ENCODE measurements at regions not wholly inside any gene's neighbourhood (a gene's known extent, or its start where the extent isn't known, plus 50 kb on each side); places are given as distances from the start of the nearest gene placed in this dataset.

- FAIRE-seq, result no peak
- TF ChIP-seq TAF1 (IDR thresholded peaks at IDR 0.05; ENCODE audit: low read depth, low read length) (no peak), POU2F2 (IDR thresholded peaks at IDR 0.05; ENCODE audit: low read depth, low read length) (no peak), POLR2A (IDR thresholded peaks at IDR 0.05; ENCODE audit: low read depth, low read length) (no peak), SPI1 (IDR thresholded peaks at IDR 0.05; ENCODE audit: low read depth, low read length) (no peak), POLR2AphosphoS5 (IDR thresholded peaks at IDR 0.05; ENCODE audit: low read depth, low read length) (no peak), PAX5 (IDR thresholded peaks at IDR 0.05; ENCODE audit: insufficient read depth, low read length, severe bottlenecking) (no peak)
- DNase-seq (ENCODE audit: insufficient read length, low spot score), result no peak
Measured at GRCh38 chr11:95442531-95443050, 211.6 kb upstream of the SESN3 start.

DNA sequence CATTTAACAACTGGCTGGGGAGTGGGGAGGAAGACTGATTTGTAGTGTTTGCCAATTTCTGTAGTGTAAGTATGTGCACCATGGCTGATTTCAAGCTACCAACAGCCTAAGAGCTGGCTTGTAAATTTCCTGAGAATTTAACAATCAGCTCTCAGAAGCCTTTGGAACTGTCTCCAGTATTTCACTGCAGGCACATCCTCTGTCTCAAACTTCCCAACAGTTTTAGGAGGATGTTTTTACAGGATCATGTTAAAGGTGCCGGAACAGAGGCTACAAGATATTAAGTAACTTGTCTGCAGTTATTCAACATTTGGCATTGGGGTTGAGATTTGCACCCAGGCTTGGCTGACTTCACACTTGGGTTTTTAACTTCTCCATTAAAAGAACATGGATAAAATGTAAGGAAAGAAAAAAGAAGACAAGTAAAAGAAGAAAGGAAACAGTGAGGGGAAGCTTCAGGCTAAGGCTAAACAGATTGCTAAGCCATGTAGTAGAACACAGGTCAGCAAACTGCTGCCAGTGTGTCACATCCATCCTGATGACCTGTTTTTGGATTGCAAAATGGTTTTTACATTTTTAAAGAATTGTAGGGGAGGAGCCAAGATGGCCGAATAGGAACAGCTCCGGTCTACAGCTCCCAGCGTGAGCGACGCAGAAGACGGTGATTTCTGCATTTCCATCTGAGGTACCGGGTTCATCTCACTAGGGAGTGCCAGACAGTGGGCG lies 204.8 kb upstream of the SESN3 start:
- FAIRE-seq (no peak), DNase-seq (ENCODE audit: insufficient read length, low spot score) (no peak)
- TF ChIP-seq SPI1 (IDR thresholded peaks at IDR 0.05; ENCODE audit: low read depth, low read length), result no peak
- no peak for TF ChIP-seq POU2F2 (IDR thresholded peaks at IDR 0.05; ENCODE audit: low read depth, low read length)
- no peak for TF ChIP-seq POLR2A (IDR thresholded peaks at IDR 0.05; ENCODE audit: low read depth, low read length)
- TF ChIP-seq TAF1 (IDR thresholded peaks at IDR 0.05; ENCODE audit: low read depth, low read length), result no peak
- TF ChIP-seq POLR2AphosphoS5 (IDR thresholded peaks at IDR 0.05; ENCODE audit: low read depth, low read length), result no peak
- no peak for TF ChIP-seq PAX5 (IDR thresholded peaks at IDR 0.05; ENCODE audit: insufficient read depth, low read length, severe bottlenecking)

DNA sequence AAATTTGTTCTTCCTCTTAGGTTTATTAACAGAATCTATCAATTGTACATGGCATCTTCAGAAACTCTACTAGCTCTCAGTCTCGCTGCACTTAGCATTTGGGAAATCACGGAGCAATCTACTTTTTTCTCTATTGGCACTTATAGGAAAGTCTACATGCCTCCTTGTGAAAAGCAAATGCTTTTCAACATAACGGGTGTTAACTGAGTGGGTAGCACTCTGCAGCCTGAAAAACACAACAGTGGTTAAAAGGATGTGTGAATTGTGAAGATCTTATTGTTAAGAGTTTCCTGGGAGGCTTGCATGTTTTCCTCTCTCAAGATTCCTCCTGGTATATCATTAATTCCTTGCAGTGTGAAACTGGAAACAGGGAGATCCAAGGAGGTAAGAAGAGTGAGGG lies 204.2 kb upstream of the SESN3 start:
- no peak for FAIRE-seq

GRCh38 chr11:95434489-95435057 lies 203.6 kb upstream of the SESN3 start:
- TF ChIP-seq SPI1 (IDR thresholded peaks at IDR 0.05; ENCODE audit: low read depth, low read length), result no peak
- no peak for TF ChIP-seq PAX5 (IDR thresholded peaks at IDR 0.05; ENCODE audit: insufficient read depth, low read length, severe bottlenecking)
- TF ChIP-seq POU2F2 (IDR thresholded peaks at IDR 0.05; ENCODE audit: low read depth, low read length), result no peak
- TF ChIP-seq POLR2A (IDR thresholded peaks at IDR 0.05; ENCODE audit: low read depth, low read length), result no peak
- TF ChIP-seq POLR2AphosphoS5 (IDR thresholded peaks at IDR 0.05; ENCODE audit: low read depth, low read length), result no peak
- TF ChIP-seq TAF1 (IDR thresholded peaks at IDR 0.05; ENCODE audit: low read depth, low read length), result no peak
- no peak for FAIRE-seq
- no peak for DNase-seq (ENCODE audit: insufficient read length, low spot score)

More for the DNA sequence above, 204.2 kb upstream of the SESN3 start:
- DNase-seq (ENCODE audit: insufficient read length, low spot score), result no peak
- TF ChIP-seq TAF1 (IDR thresholded peaks at IDR 0.05; ENCODE audit: low read depth, low read length) (no peak), POU2F2 (IDR thresholded peaks at IDR 0.05; ENCODE audit: low read depth, low read length) (no peak), PAX5 (IDR thresholded peaks at IDR 0.05; ENCODE audit: insufficient read depth, low read length, severe bottlenecking) (no peak), SPI1 (IDR thresholded peaks at IDR 0.05; ENCODE audit: low read depth, low read length) (no peak), POLR2AphosphoS5 (IDR thresholded peaks at IDR 0.05; ENCODE audit: low read depth, low read length) (no peak), POLR2A (IDR thresholded peaks at IDR 0.05; ENCODE audit: low read depth, low read length) (no peak)

DNA sequence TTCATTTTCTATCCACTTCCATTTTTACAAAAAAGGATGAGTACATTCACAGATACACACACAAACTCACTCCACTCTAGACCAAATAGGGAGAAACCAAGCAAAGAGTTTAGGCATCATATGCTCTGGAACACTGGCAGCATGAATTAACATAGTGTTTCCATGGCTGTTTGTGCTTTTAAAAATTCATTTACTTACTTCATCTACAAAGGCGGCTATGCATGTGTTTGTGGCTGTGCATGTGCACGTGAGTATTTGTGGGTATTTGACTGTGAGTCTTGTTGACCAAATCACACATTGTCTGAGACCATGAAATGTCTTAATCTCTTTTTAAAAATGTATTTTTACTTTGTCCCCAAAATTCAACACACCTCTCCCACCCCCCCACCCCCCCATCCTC lies 203.0 kb upstream of the SESN3 start:
- no peak for TF ChIP-seq POLR2AphosphoS5 (IDR thresholded peaks at IDR 0.05; ENCODE audit: low read depth, low read length)
- no peak for TF ChIP-seq POLR2A (IDR thresholded peaks at IDR 0.05; ENCODE audit: low read depth, low read length)
- no peak for TF ChIP-seq POU2F2 (IDR thresholded peaks at IDR 0.05; ENCODE audit: low read depth, low read length)
- TF ChIP-seq PAX5 (IDR thresholded peaks at IDR 0.05; ENCODE audit: insufficient read depth, low read length, severe bottlenecking), result no peak
- no peak for FAIRE-seq

DNA sequence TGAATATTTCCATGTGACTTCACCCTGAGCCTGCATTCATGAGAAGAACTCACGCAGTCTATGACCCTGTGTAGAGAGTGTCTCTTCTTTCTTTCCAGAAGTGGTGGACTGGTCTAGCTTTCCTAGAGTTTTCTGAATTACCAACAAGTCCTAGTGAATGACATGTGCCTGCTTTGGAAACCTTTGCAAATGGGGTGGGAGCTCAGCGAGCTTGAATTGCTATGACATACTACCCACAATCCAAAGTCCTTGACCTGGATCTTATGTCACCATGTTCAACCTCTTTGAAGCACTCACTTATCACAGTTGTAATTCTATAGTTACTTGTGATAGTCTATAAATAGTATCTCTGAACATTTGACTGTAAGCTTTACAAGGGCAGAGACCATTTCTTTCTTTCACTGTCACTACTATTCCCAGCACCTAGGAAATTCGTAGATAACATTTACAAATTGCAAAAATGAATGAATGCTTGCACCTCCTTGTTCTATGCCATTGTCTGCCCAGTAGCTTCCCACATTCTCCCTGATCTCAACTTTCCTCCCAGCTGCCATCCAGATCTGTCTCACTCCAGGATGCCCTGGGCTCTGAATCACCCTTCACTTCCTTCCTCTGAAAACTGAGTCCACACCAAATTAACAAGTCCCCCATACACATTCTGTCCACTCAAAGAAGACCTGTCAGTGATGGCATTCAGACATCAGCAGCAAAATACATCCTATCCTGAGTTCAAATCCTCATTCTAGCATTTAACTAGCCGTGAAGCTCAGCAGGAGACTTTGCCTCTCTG lies 201.9 kb upstream of the SESN3 start:
- FAIRE-seq (no peak), DNase-seq (ENCODE audit: insufficient read length, low spot score) (no peak)
- TF ChIP-seq TAF1 (IDR thresholded peaks at IDR 0.05; ENCODE audit: low read depth, low read length) (no peak), POLR2AphosphoS5 (IDR thresholded peaks at IDR 0.05; ENCODE audit: low read depth, low read length) (no peak), PAX5 (IDR thresholded peaks at IDR 0.05; ENCODE audit: insufficient read depth, low read length, severe bottlenecking) (no peak), POU2F2 (IDR thresholded peaks at IDR 0.05; ENCODE audit: low read depth, low read length) (no peak), SPI1 (IDR thresholded peaks at IDR 0.05; ENCODE audit: low read depth, low read length) (no peak)

More for the DNA sequence above, 203.0 kb upstream of the SESN3 start:
- DNase-seq (ENCODE audit: insufficient read length, low spot score), result no peak

- FAIRE-seq, result no peak
- DNase-seq (ENCODE audit: insufficient read length, low spot score), result no peak
- TF ChIP-seq TAF1 (IDR thresholded peaks at IDR 0.05; ENCODE audit: low read depth, low read length) (no peak), PAX5 (IDR thresholded peaks at IDR 0.05; ENCODE audit: insufficient read depth, low read length, severe bottlenecking) (no peak), POLR2AphosphoS5 (IDR thresholded peaks at IDR 0.05; ENCODE audit: low read depth, low read length) (no peak), SPI1 (IDR thresholded peaks at IDR 0.05; ENCODE audit: low read depth, low read length) (no peak), POU2F2 (IDR thresholded peaks at IDR 0.05; ENCODE audit: low read depth, low read length) (no peak), POLR2A (IDR thresholded peaks at IDR 0.05; ENCODE audit: low read depth, low read length) (no peak)
Measured at GRCh38 chr11:95429376-95429907, 198.4 kb upstream of the SESN3 start.

DNA sequence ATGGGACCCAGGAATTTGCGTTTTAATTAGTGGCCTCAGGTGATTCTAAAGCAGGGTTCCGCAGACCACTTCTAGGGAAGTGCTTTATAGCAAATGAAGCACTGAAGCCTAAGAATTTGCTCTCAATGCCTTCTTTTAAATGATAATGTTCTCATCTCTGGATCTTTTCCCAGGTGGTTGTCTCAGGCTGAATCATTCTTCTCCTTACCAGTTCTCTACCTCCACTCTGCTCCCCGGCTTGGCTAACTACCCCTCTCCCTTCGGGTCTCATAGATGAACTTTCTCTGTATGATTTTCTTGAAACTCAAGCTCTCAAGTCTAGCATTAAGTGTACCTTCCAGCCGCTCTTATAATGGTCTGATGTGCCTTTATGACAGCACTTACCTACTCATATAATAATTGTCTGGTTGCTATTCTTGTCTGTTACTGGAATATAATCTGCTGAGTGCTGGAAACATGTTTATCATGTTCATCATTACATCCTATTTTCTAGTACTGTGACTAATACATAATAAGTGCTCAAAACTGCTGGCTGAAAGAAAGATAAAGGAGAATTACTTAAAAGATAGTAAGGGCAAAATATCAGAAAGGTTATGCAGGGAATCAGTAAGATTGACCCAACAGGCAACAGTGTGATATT lies 195.9 kb upstream of the SESN3 start:
- DNase-seq (ENCODE audit: insufficient read length, low spot score), result no peak
- FAIRE-seq, result no peak
- TF ChIP-seq POLR2A (IDR thresholded peaks at IDR 0.05; ENCODE audit: low read depth, low read length), result no peak

DNA sequence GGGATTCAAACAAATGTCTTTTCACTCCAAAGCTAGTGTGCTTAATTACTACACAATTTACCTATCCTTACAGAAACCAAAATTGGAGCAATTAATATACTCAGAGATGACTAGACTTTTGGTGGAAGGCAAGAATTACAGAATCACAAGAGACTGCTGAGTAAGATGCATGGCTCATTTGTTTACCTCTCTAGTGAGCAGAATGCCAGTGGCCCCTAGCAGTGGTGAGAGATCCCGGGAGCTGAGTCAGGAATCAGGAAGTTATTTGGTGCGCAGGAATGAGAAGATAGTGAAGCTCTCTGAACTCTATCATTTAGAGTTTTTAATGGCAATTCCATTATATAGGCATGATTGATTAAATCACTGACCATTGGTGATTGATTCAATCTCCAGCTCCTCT lies 188.9 kb upstream of the SESN3 start:
- FAIRE-seq, result no peak

More for the DNA sequence above, 188.9 kb upstream of the SESN3 start:
- TF ChIP-seq POLR2AphosphoS5 (IDR thresholded peaks at IDR 0.05; ENCODE audit: low read depth, low read length) (no peak), POU2F2 (IDR thresholded peaks at IDR 0.05; ENCODE audit: low read depth, low read length) (no peak), SPI1 (IDR thresholded peaks at IDR 0.05; ENCODE audit: low read depth, low read length) (no peak), POLR2A (IDR thresholded peaks at IDR 0.05; ENCODE audit: low read depth, low read length) (no peak), PAX5 (IDR thresholded peaks at IDR 0.05; ENCODE audit: insufficient read depth, low read length, severe bottlenecking) (no peak), TAF1 (IDR thresholded peaks at IDR 0.05; ENCODE audit: low read depth, low read length) (no peak)
- no peak for DNase-seq (ENCODE audit: insufficient read length, low spot score)

Measured in GM12891 (cell line).